ENCODE measurements at regions not wholly inside any gene's neighbourhood (a gene's known extent, or its start where the extent isn't known, plus 50 kb on each side); places are given as distances from the start of the nearest gene placed in this dataset.
A peak's percentile ranks its signal among the peaks of the same experiment; 100 is the strongest.

GRCh38 chr12:105705765-105706164, 375.3 kb downstream of the C12orf75 start:
- H3K36me3 ChIP-seq (ENCODE audit: control insufficient read depth in 2 of 3, insufficient read depth in 3 of 3, low read length in 3 of 3) = no peaks in the 10 kb centered on the region
- peaks cover 3 to 6% (median 4%) of the 10 kb centered on the region in 3 donors for H3K4me1 ChIP-seq (ENCODE audit: control insufficient read depth in 2 of 3, insufficient read depth in 2 of 3, low read depth in 1 of 3, low read length in 3 of 3)
- FAIRE-seq (peak; percentile 73), DNase-seq (peak in 4 of 5 donors; percentile 56 to 89 (median 68))
- intact Hi-C loops (cut with DNase I) = loop anchor here (10.0 kb wide), 1 partner anchor 429 kb away; the partner anchor contains the start of gene NUAK1
- H3K9me3 ChIP-seq (ENCODE audit: control insufficient read depth in 2 of 3, insufficient read depth in 1 of 3, low read length in 3 of 3) = no peaks in the 10 kb centered on the region
- H3K9ac ChIP-seq (ENCODE audit: low read length in 3 of 3) = no peak overlapping the region
- H3K27ac ChIP-seq (ENCODE audit: low read depth in 2 of 2, low read length in 2 of 2) = peak overlapping the region; percentile 10 to 38
- TF ChIP-seq CTCF (IDR thresholded peaks at IDR 0.05; ENCODE audit: borderline replicate concordance, extremely low read depth, insufficient read depth) = peak; percentile 67
- H3K27me3 ChIP-seq (ENCODE audit: control insufficient read depth, insufficient read depth, low read length) = no peaks in the 10 kb centered on the region
- no peak overlapping the region for H3K4me3 ChIP-seq (ENCODE audit: low read length in 3 of 3)

- Histone ChIP-seq H3K27me3 (ENCODE audit: control insufficient read depth, insufficient read depth, low read length) (no peaks in the 10 kb centered on the region), H3K4me3 (ENCODE audit: low read length in 3 of 3) (no peak overlapping the region), H3K36me3 (ENCODE audit: control insufficient read depth in 2 of 3, insufficient read depth in 3 of 3, low read length in 3 of 3) (no peaks in the 10 kb centered on the region), H3K27ac (ENCODE audit: low read depth in 2 of 2, low read length in 2 of 2) (peak overlapping the region; percentile 10 to 38), H3K4me1 (ENCODE audit: control insufficient read depth in 2 of 3, insufficient read depth in 2 of 3, low read depth in 1 of 3, low read length in 3 of 3) (peaks cover 3 to 6% (median 4%) of the 10 kb centered on the region in 3 donors), H3K9ac (ENCODE audit: low read length in 3 of 3) (no peak overlapping the region), H3K9me3 (ENCODE audit: control insufficient read depth in 2 of 3, insufficient read depth in 1 of 3, low read length in 3 of 3) (no peaks in the 10 kb centered on the region)
- intact Hi-C loops (cut with DNase I) = loop anchor here (10.0 kb wide), 1 partner anchor 428 kb away; the partner anchor contains the start of gene NUAK1
- FAIRE-seq = no peak
- peak; percentile 80 to 95 (median 89) for DNase-seq
- TF ChIP-seq CTCF (IDR thresholded peaks at IDR 0.05; ENCODE audit: borderline replicate concordance, extremely low read depth, insufficient read depth) = no peak
Observed at GRCh38 chr12:105706321-105706972, 376.0 kb downstream of the C12orf75 start.

- no peak for DNase-seq
- TF ChIP-seq CTCF (IDR thresholded peaks at IDR 0.05; ENCODE audit: borderline replicate concordance, extremely low read depth, insufficient read depth) = no peak
- FAIRE-seq = no peak
- Histone ChIP-seq H3K4me1 (ENCODE audit: control insufficient read depth in 2 of 3, insufficient read depth in 2 of 3, low read depth in 1 of 3, low read length in 3 of 3) (peaks cover 3 to 6% (median 4%) of the 10 kb centered on the region in 3 donors), H3K27me3 (ENCODE audit: control insufficient read depth, insufficient read depth, low read length) (no peaks in the 10 kb centered on the region), H3K27ac (ENCODE audit: low read depth in 2 of 2, low read length in 2 of 2) (no peak overlapping the region), H3K9me3 (ENCODE audit: control insufficient read depth in 2 of 3, insufficient read depth in 1 of 3, low read length in 3 of 3) (no peaks in the 10 kb centered on the region), H3K9ac (ENCODE audit: low read length in 3 of 3) (no peak overlapping the region), H3K36me3 (ENCODE audit: control insufficient read depth in 2 of 3, insufficient read depth in 3 of 3, low read length in 3 of 3) (no peaks in the 10 kb centered on the region), H3K4me3 (ENCODE audit: low read length in 3 of 3) (no peak overlapping the region)
- intact Hi-C loops (cut with DNase I) = loop anchor here (10.0 kb wide), 1 partner anchor 428 kb away; the partner anchor contains the start of gene NUAK1
Observed at GRCh38 chr12:105706973-105707334, 376.5 kb downstream of the C12orf75 start.

All from kidney (tissue), 13 donors.